HEK293 (cell line): ENCODE measurements at regions not wholly inside any gene's neighbourhood (a gene's known extent, or its start where the extent isn't known, plus 50 kb on each side); places are given as distances from the start of the nearest gene placed in this dataset.

Experiments used
- AEBP2 ChIP-seq: fragments of 450-650 bp; formaldehyde crosslinking; IDR thresholded peaks from 2 replicates; pipeline ENCODE4 v1.5.1; 2016; ENCODE audit warnings: missing biosample characterization, missing genetic modification characterization, borderline replicate concordance
- HOXC10 ChIP-seq: sonication (generic); formaldehyde crosslinking; IDR thresholded peaks from 2 replicates; pipeline ENCODE4 v1.8.1; 2023; ENCODE audit warnings: mild to moderate bottlenecking, missing genetic modification reagents
- HOXD13 ChIP-seq: sonication (generic); formaldehyde crosslinking; IDR thresholded peaks from 2 replicates; pipeline ENCODE4 v1.8.0; 2022; ENCODE audit warnings: missing genetic modification reagents, borderline replicate concordance
- INSM2 ChIP-seq: fragments of 450-650 bp; formaldehyde crosslinking; IDR thresholded peaks from 2 replicates; pipeline ENCODE4 v1.5.1; 2016; ENCODE audit warnings: missing biosample characterization, missing genetic modification characterization
- KLF17 ChIP-seq: fragments of 450-650 bp; formaldehyde crosslinking; IDR thresholded peaks from 2 replicates; pipeline ENCODE4 v1.5.1; 2016; ENCODE audit warnings: missing biosample characterization, missing genetic modification characterization
- MEIS1 ChIP-seq: sonication (generic); formaldehyde crosslinking; IDR thresholded peaks from 2 replicates; pipeline ENCODE4 v1.8.1; 2022; ENCODE audit warnings: missing genetic modification reagents, mild to moderate bottlenecking, borderline replicate concordance
- MZF1 ChIP-seq: fragments of 450-650 bp; formaldehyde crosslinking; IDR thresholded peaks from 2 replicates; pipeline ENCODE4 v1.5.1; 2017; ENCODE audit warnings: missing biosample characterization, missing genetic modification characterization, borderline replicate concordance
- PBX3 ChIP-seq: sonication (generic); formaldehyde crosslinking; IDR thresholded peaks from 2 replicates; pipeline ENCODE4 v1.8.1; 2022; ENCODE audit warnings: mild to moderate bottlenecking, moderate library complexity, missing genetic modification reagents
- RBAK ChIP-seq: fragments of 450-650 bp; formaldehyde crosslinking; IDR thresholded peaks from 2 replicates; pipeline ENCODE4 v1.5.1; 2016; ENCODE audit warnings: missing biosample characterization, missing genetic modification characterization
- SCRT2 ChIP-seq: fragments of 450-650 bp; formaldehyde crosslinking; IDR thresholded peaks from 2 replicates; pipeline ENCODE4 v1.5.1; 2016; ENCODE audit warnings: missing biosample characterization, missing genetic modification characterization
- SP7 ChIP-seq: fragments of 450-650 bp; formaldehyde crosslinking; IDR thresholded peaks from 2 replicates; pipeline ENCODE4 v1.5.1; 2016; ENCODE audit warnings: missing biosample characterization, missing genetic modification characterization
- TCF7L2 ChIP-seq: IDR thresholded peaks from 2 replicates; pipeline ENCODE4 v1.6.1; 2011; ENCODE audit warnings: low read depth, mild to moderate bottlenecking, inconsistent platforms, low read length, moderate library complexity, borderline replicate concordance
- ZBTB20 ChIP-seq: fragments of 450-650 bp; formaldehyde crosslinking; IDR thresholded peaks from 2 replicates; pipeline ENCODE4 v1.5.1; 2016; ENCODE audit warnings: missing biosample characterization, missing genetic modification characterization
- ZBTB49 ChIP-seq: fragments of 450-650 bp; formaldehyde crosslinking; IDR thresholded peaks from 2 replicates; pipeline ENCODE4 v1.5.1; 2016; ENCODE audit warnings: missing biosample characterization, missing genetic modification characterization, low read depth
- ZFP69B ChIP-seq: fragments of 450-650 bp; formaldehyde crosslinking; IDR thresholded peaks from 2 replicates; pipeline ENCODE4 v1.5.1; 2016; ENCODE audit warnings: missing biosample characterization, missing genetic modification characterization
- ZNF114 ChIP-seq: fragments of 450-650 bp; formaldehyde crosslinking; IDR thresholded peaks from 2 replicates; pipeline ENCODE4 v1.5.0; 2017; ENCODE audit warnings: missing biosample characterization, missing genetic modification characterization
- ZNF148 ChIP-seq: fragments of 450-650 bp; formaldehyde crosslinking; IDR thresholded peaks from 2 replicates; pipeline ENCODE4 v1.5.0; 2017; ENCODE audit warnings: missing biosample characterization, missing genetic modification characterization, borderline replicate concordance
- ZNF157 ChIP-seq: fragments of 450-650 bp; formaldehyde crosslinking; IDR thresholded peaks from 2 replicates; pipeline ENCODE4 v1.5.1; 2016; ENCODE audit warnings: missing biosample characterization, missing genetic modification characterization
- ZNF16 ChIP-seq: fragments of 450-650 bp; formaldehyde crosslinking; IDR thresholded peaks from 2 replicates; pipeline ENCODE4 v1.5.1; 2016; ENCODE audit warnings: low read depth, missing biosample characterization, missing genetic modification characterization
- ZNF24 ChIP-seq: fragments of 450-650 bp; formaldehyde crosslinking; IDR thresholded peaks from 2 replicates; pipeline ENCODE4 v1.5.1; 2016; ENCODE audit warnings: missing biosample characterization, missing genetic modification characterization
- ZNF248 ChIP-seq: fragments of 450-650 bp; formaldehyde crosslinking; IDR thresholded peaks from 2 replicates; pipeline ENCODE4 v1.5.1; 2017; ENCODE audit warnings: missing biosample characterization, missing genetic modification characterization
- ZNF26 ChIP-seq: fragments of 450-650 bp; formaldehyde crosslinking; IDR thresholded peaks from 2 replicates; pipeline ENCODE4 v1.5.1; 2016; ENCODE audit warnings: missing biosample characterization, missing genetic modification characterization
- ZNF335 ChIP-seq: fragments of 450-650 bp; formaldehyde crosslinking; conservative IDR thresholded peaks from 2 replicates; pipeline ENCODE4 v1.5.1; 2016; ENCODE audit warnings: missing biosample characterization, missing genetic modification characterization
- ZNF354C ChIP-seq: fragments of 450-650 bp; formaldehyde crosslinking; IDR thresholded peaks from 2 replicates; pipeline ENCODE4 v1.5.1; 2016; ENCODE audit warnings: missing biosample characterization, missing genetic modification characterization, low read depth, borderline replicate concordance
- ZNF391 ChIP-seq: fragments of 450-650 bp; formaldehyde crosslinking; IDR thresholded peaks from 2 replicates; pipeline ENCODE4 v1.5.1; 2016; ENCODE audit warnings: low read depth, missing biosample characterization, missing genetic modification characterization, borderline replicate concordance
- ZNF510 ChIP-seq: fragments of 450-650 bp; formaldehyde crosslinking; IDR thresholded peaks from 2 replicates; pipeline ENCODE4 v1.5.1; 2018; ENCODE audit warnings: mild to moderate bottlenecking, missing genetic modification characterization, missing biosample characterization; ENCODE audit not compliant: insufficient replicate concordance
- ZNF664 ChIP-seq: fragments of 450-650 bp; formaldehyde crosslinking; IDR thresholded peaks from 2 replicates; pipeline ENCODE4 v1.5.1; 2016; ENCODE audit warnings: missing biosample characterization, missing genetic modification characterization
- ZNF776 ChIP-seq: fragments of 450-650 bp; formaldehyde crosslinking; IDR thresholded peaks from 2 replicates; pipeline ENCODE4 v1.5.0; 2017; ENCODE audit warnings: missing biosample characterization, missing genetic modification characterization, borderline replicate concordance

GRCh38 chr15:72968531-72968922 lies 83.7 kb upstream of the NEO1 start (continued):
- no peak for TF ChIP-seq ZNF248
- peak; percentile 64 for TF ChIP-seq SP7 (tag by site-specific recombination)
- peak; percentile 36 for TF ChIP-seq ZNF510 (tag by site-specific recombination)
- no peak for TF ChIP-seq ZNF148 (tag by site-specific recombination)
- TF ChIP-seq ZNF391: no peak
- TF ChIP-seq TCF7L2: no peak; the same call in 1 of the 2 replicates
- no peak for TF ChIP-seq RBAK (tag by site-specific recombination)
- no peak for TF ChIP-seq HOXD13 (CRISPR knock-in tag)
- TF ChIP-seq AEBP2: no peak
- no peak for TF ChIP-seq SCRT2 (tag by site-specific recombination)
- TF ChIP-seq MEIS1: peak; percentile 51; the same call in 1 of the 2 replicates
- no peak for TF ChIP-seq ZFP69B (tag by site-specific recombination)
- no peak for TF ChIP-seq ZNF26 (tag by site-specific recombination)
- TF ChIP-seq MZF1 (tag by site-specific recombination): no peak
- TF ChIP-seq ZBTB49 (tag by site-specific recombination): no peak
- TF ChIP-seq ZNF776 (tag by site-specific recombination): no peak
- no peak for TF ChIP-seq HOXC10 (CRISPR knock-in tag)
- no peak for TF ChIP-seq ZNF114
- TF ChIP-seq INSM2 (tag by site-specific recombination): no peak
- TF ChIP-seq ZNF24 (tag by site-specific recombination): no peak
- TF ChIP-seq PBX3: no peak
- TF ChIP-seq ZNF354C (tag by site-specific recombination): no peak
- TF ChIP-seq ZNF16 (tag by site-specific recombination): no peak
- TF ChIP-seq ZBTB20 (tag by site-specific recombination): no peak
- TF ChIP-seq ZNF335: no peak
- TF ChIP-seq ZNF664 (tag by site-specific recombination): peak; percentile 3
- no peak for TF ChIP-seq KLF17 (tag by site-specific recombination)
- no peak for TF ChIP-seq ZNF157 (tag by site-specific recombination)
